MM.1S (cell line): ENCODE measurements at regions not wholly inside any gene's neighbourhood (a gene's known extent, or its start where the extent isn't known, plus 50 kb on each side); places are given as distances from the start of the nearest gene placed in this dataset.

Experiments
- CTCF ChIP-seq: fragments of 300-600 bp; sonication (generic); IDR thresholded peaks from 2 replicates; pipeline ENCODE4 v1.5.1; 2016; ENCODE audit warnings: antibody characterized with exemption, low read length, mixed read lengths
- EZH2 ChIP-seq: fragments of 300-600 bp; sonication (generic); optimal IDR thresholded peaks from 2 replicates; pipeline ENCODE3; 2017; ENCODE audit warnings: low read depth, mild to moderate bottlenecking, antibody characterized with exemption, low read length, mixed read lengths
- EZH2phosphoT487 ChIP-seq: fragments of 300-600 bp; sonication (generic); IDR thresholded peaks from 2 replicates; pipeline ENCODE4 v1.6.1; 2018; ENCODE audit warnings: antibody characterized with exemption, low read length

GRCh38 chr2:223114170-223114569, 62.2 kb downstream of the KCNE4 start:
- TF ChIP-seq CTCF, result no peak
- TF ChIP-seq EZH2, result no peak
- no peak for TF ChIP-seq EZH2phosphoT487
